IPS DF 4.7 (cell line): ENCODE measurements at regions not wholly inside any gene's neighbourhood (a gene's known extent, or its start where the extent isn't known, plus 50 kb on each side); places are given as distances from the start of the nearest gene placed in this dataset.
A peak's percentile ranks its signal among the peaks of the same experiment; 100 is the strongest.

Experiments used
- DNase-seq: peaks from one replicate; pipeline ENCODE4 v3.0.0-alpha.2; 2013; ENCODE audit warnings: low spot score; ENCODE audit errors: extremely low read depth

- DNase-seq, result no peak
These were observed 136.0 kb upstream of the CHST15 start for GRCh38 chr10:124229201-124229988.

DNA sequence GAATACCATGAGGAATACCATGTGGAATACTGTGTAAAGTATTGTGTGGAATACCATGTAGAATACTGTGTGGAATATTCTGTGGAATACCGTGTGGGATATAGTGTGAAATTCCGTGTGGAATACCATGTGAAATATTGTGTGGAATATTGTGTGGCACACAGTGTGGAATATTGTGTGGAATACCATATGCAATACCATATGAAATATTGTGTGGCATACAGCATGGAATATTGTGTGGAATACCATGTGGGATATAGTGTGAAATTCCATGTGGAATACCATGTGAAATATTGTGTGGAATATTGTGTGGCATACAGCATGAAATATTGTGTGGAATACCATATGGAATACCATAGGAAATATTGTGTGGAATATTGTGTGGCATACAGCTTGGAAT, 135.1 kb upstream of the CHST15 start:
- no peak for DNase-seq

- no peak for DNase-seq
These were observed 134.6 kb upstream of the CHST15 start for GRCh38 chr10:124227988-124228387.

DNA sequence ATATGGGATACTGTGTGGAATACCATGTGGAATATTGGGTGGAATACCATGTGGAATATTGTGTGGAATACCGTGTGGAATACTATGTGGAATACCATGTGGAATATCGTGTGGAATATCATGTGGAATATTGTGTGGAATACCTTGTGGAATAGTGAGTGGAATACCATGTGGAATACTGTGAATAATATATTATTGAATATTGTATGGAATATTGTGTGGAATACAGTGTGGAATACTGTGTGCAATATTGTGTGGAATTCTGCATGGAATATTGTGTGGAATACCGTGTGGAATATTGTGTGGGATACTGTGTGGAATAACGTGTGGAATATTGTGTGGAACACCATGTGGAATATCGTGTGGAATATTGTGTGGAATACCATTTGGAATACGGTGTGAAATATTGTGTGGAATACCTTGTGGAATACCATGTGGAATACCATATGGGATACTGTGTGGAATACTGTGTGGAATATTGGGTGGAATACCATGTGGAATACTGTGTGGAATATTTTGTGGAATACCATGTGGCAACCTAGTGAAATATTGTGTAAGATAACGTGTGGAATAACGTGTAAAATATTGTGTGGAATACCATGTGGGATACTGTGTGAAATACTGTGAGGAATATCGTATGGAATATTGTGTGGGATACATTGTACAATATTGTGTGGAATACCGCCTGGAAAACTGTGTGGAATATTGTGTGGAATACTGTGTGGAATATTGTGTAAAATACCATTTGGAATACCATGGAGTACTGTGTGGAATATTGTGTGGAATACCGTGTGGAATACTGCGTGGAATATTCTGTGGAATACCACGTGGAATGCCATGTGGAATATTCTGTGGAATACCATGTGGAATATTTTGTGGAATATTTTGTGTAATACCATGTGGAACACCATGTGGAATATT, 133.9 kb upstream of the CHST15 start:
- DNase-seq, result no peak

DNA sequence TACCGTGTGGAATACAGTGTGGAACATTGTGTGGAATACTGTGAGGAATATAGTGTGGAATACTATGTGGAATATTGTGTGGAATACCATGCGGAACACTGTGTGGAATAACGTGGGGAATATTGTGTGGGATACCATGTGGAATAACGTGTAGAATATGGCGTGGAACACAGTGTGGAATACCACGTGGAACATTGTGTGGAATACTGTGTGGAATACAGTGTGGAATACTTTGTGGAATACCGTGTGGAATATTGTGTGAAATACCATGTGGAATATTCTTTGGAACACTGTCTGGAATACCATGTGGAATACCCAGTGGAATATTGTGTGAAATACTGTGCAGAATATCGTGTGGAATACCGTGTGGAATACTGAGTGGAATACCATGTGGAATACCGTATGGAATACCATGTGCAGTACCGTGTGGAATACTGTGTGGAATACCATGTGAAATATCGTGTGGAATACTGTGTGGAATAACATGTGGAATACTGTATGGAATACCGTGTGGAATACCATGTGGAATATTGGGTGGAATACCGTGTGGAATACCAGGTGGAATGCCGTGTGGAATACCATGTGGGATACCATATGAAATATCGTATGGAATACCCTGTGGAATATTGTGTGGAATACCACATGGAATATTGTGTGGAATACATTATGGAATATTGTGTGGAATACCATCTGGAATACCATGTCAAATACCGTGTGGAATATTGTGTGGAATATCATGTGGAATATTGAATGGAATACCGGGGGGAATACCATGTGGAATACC, 133.1 kb upstream of the CHST15 start:
- no peak for DNase-seq

DNA sequence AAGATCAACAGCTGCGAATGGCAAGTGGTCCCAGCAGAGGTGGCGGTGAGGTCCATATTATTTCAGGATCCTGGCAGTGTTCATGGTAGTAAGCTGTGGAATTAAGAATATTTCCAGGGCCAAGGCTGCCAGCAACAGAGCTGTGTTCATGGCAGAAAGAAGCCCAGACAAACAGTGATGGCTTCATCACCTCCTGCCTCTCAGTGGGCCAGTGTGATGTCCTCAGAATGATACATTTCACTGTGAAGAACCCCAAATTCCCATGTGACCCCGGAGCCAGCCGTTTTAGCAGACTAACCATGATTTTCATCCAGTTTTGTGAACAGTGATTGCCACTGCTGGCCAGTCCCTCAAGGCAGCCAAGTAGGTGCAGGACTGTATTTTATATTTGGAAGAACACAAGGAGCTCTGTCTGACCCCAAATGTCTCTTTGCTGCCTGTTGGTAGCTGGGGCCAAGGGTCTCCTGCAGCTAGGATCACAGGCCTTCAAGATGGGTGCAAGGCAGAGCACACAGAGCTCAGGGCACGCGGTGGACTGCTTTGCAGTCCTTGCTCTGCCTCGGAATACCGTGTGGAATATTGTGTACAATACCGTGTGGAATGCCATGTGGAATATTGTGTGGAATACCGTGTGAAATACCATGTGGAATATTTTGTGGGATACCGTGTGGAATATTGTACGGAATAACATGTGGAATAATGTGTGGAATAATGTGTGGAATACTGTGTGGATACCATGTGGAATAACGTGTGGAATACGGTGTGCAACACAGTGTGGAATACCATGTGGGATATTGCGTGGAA, 132.3 kb upstream of the CHST15 start:
- DNase-seq, result no peak

DNA sequence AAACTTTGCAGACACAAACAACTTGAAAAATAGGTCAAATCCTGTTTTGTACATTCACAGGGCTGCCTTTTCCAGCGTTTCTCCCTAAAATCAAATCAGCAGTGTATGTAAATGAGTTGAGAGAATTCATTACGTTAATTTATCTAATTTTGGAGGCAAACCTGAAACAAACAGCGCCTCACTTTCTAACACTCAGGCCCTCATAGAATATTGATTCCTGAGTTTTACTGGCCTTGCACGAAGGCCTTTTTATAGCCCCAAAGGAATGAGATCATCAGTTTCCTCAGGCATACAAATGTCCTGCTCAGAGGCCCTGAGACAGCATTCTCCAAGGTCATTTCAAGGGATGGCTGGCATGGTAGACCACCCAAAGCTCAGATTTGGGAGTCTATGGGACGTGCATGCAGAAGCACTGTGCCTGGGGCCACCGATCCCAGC, 131.7 kb upstream of the CHST15 start:
- no peak for DNase-seq

- no peak for DNase-seq
These were observed 131.1 kb upstream of the CHST15 start for GRCh38 chr10:124224331-124225028.

- no peak for DNase-seq
These were observed 130.3 kb upstream of the CHST15 start for GRCh38 chr10:124223711-124224085.

DNA sequence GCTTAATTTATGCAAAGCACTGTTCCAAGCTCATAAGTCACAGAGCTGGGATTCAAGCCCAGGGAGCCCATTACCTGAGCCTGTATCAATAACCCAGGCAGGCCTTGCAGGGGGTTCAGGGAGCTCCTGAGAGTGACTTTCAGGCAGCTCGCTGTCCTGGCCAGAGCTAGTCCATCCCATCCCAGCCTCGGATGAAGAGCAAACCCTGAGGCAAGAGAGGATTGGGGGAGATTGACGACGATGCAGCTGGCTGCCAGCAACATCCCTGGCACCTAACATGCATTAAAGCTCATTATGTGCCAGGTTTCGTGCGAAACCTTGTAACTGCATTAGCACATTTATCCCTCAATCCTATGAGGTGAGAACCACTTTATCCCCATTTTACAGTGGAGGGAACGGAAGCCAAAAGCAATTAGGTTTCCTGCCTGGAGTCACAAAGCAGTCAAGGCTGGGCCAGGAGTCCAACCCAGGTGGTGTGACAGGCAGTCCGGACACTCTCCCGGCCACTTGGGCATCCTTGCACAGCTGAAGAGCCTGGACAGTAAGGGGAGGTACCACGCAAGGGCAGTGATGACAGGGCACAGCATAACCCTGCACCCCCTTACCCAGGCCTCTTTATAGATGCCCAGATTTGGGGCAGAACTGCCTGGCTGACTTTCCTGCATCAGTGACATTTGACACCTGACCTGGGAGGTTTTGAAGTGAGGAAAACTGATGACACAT, 129.8 kb upstream of the CHST15 start:
- no peak for DNase-seq

- DNase-seq, result no peak
These were observed 129.1 kb upstream of the CHST15 start for GRCh38 chr10:124222318-124222987.

- no peak for DNase-seq
These were observed 128.2 kb upstream of the CHST15 start for GRCh38 chr10:124221356-124222317.

DNA sequence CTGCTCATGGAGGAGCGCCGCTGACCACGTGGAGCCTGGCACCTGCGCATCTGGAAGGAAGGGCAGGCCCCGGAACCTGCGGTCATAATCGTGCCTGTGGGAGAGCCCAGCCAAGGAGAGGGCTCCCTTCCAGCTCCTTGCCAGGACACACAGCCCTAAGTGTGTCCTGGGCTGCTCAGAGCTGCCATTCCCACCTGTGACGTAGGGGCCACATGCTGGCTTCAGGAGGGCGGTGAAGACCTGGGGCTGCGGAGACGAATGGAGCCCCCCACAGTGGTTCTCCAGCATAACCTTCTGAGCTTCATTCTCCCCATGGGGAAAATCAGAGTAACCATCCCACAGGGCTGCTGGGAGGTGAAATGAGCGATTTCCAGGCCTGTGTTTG, 127.6 kb upstream of the CHST15 start:
- DNase-seq, result no peak

DNA sequence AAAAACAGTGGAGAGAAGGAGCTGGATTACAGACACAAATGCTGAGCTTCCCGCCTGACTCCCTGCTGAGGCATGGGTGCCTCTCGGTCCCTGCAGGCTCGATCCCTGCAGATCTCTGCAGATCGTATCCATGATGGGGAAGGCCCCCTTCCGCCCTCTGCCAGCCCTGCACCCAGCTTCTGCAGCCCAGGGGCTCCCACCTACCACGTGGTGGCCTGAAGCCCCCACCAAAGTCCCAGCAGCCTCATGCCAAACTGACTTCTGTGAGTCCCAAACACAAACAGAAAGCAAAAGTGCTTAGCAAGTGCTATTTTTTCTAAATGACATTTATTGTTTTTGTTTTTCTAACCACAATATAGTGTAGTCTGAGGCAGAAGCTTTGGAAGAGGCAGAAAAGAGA, 127.1 kb upstream of the CHST15 start:
- DNase-seq, result no peak

DNA sequence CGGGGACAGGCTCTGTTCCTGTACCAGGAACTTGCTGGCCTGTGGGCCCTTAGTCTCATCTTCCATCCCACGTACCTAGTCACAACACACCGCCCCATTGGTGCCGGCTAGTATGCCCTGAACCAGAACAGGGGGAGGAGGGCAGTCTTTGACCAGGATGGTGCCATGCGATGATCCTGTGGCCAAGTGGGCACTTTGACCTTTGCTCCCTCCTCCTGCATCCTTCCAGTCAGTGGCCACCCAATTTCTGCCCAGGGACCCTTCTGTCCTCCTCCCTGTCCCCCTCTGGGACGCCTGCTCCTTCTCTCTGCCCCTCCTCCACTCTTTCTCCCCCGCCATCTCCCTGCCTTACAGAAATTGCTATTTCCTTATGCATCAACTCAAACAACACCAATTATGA, 126.3 kb upstream of the CHST15 start:
- DNase-seq, result no peak

DNA sequence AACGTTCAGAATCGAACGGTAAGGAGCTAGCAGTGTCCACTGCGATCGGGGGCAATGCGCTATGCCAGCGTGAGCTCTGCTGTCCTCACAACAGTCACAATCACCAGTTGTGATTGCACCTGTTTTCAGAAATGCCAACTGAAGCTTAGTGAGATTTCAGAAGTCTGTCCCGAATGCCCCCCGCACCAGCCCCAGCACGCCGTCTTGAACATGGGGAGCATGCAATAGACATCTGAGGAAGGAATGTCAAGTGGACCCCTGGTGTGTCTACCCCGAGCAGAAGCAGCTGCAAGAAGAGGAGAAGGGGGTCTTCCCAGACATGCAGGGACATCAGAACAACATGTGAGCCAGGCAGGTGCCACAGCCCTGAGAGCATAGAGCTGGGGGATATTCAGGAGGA, 125.7 kb upstream of the CHST15 start:
- no peak for DNase-seq

GRCh38 chr10:124217906-124218804, 124.8 kb upstream of the CHST15 start:
- peak; percentile 30 for DNase-seq
